Stimulated activated naive CD8-positive, alpha-beta T cell treated with anti-CD3 and anti-CD28 coated beads, Interleukin-15, Interleukin-2, amounts not matched to agents 100 U/mL and 50 U/mL, for 24 hours (primary cell): ENCODE measurements at regions not wholly inside any gene's neighbourhood (a gene's known extent, or its start where the extent isn't known, plus 50 kb on each side); places are given as distances from the start of the nearest gene placed in this dataset.

Experiments
- ATAC-seq: fragments of 150-1000 bp; cut with Tn5 transposase; one replicate; pipeline ENCODE4 v1.10.0; 2021
- DNase-seq: peaks from one replicate; pipeline ENCODE4 v3.0.0; 2021

GRCh38 chr12:65556676-65557437 is 267.4 kb upstream of the HMGA2 start:
- peak; percentile 95 for ATAC-seq

DNA sequence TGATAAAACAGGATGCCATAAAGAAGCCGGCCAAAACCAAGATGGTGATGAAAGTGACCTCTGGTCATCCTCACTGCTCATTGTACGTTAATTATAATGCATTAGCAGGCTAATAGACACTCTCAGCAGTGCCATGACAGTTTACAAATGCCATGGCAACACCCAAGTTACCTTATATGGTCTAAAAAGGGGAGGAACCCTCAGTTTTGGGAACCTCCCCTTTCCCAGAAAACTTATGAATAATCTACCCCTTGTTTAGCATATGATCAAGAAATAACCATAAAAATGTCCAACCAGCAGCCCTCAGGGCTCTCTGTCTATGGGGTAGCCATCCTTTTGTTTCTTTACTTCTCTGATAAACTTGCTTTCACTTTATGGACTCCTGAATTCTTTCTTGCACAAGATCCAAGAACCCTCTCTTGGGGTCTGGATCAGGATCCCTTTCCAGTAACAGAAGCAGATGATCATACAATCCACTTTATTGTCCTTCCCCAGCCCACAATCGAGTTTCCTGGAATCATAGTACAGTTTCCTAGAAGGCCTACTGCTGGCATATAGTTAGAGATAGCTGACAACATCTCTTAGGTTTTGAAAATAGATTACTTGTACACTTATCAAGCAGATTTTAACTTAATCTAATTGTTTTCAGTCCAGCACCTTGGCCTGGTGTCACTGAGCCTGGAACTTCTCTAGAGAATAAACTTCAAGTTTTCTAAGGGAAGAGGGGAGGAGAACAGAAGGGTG is 266.7 kb upstream of the HMGA2 start:
- ATAC-seq (no peak), DNase-seq (no peak)

More at GRCh38 chr12:65556676-65557437, 267.4 kb upstream of the HMGA2 start:
- peak; percentile 74 for DNase-seq

- no peak for DNase-seq
- no peak for ATAC-seq
Observed at GRCh38 chr12:65560286-65560685, 264.0 kb upstream of the HMGA2 start.

DNA sequence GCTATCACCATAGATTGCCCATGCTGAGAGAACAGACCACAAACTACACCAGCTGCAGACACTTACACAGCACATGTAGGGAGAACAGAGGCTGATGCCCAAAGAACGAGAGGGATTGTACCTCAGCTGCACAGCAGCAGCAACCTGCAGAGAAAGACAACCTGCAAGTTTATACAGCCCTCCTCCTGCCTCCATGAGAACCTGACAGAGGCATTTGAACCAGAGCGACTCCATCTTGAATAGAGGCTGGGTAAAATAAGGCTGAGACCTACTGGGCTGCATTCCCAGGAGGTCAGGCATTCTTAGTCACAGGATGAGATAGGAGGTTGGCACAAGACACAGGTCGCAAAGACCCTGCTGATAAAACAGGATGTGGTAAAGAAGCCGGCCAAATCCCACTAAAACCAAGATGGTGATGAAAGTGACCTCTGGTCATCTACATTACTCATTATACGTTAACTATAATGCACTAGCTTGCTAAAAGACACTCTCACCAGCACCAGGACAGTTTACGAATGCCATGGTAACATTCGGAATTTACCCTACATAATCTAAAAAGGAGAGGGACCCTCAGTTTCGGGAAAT is 262.4 kb upstream of the HMGA2 start:
- no peak for ATAC-seq

DNA sequence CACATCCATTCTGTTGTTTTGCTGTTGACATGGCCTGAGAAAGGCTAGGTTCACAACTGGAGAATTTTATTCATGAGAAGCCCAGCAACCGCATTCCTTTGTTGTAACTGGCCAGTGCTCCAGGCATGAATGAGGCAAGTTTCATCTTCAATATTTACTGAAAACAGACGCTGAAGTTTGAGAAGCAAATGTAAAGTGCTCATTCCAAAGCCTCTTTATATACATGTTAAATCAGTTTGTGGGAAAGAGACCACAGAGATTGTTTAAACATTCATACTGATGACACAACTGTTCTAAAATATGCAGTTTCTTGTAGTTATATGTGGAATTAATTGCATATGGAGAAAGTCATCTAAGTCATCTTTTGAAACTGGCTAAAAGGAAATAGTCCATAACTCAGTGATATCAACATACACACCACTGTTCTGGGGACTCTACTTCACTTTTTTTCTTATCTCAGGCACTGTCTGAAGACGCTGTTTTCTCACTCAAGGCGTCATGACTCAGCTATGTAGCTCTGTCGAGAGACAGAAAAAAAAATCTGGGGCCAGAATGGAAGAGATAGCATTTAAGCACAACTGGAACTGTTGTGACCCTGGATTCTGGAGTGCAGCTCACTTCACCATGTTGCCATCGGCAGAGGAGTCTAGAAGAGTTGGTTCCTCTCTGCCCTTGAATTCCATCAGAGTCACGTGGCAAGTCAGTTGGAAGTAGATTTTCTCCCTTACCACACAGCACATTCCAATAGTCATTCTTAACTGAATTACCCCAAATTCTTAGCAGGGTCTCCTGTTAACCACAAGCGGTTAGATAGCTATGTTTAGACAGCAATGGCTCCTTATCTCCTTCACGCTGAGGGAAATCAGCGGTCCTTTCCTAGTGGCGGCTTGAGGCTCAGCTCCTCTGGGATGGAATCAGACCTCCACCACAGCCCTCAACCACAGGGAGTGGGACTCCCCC is 258.4 kb upstream of the HMGA2 start:
- no peak for DNase-seq
- no peak for ATAC-seq

More for the DNA sequence above, 262.4 kb upstream of the HMGA2 start:
- DNase-seq: no peak

DNA sequence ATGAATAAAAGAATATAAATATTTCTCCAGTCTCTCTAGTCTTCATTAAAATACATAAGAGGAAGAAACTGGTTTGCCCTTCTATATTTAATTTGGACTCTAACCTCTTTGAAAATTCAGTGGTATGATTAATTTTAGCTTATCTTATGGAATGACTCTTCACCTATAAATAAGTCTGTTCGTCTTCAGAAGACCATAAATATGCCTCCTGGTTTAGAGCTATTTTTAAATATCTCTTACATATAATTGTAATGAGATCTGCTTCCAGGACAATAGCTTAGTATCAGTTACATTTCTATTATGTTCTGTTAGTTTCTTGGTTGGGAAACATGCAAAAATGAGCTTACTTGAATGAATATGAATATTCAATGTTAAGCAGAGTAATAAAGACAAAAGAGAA is 257.5 kb upstream of the HMGA2 start:
- no peak for DNase-seq

DNA sequence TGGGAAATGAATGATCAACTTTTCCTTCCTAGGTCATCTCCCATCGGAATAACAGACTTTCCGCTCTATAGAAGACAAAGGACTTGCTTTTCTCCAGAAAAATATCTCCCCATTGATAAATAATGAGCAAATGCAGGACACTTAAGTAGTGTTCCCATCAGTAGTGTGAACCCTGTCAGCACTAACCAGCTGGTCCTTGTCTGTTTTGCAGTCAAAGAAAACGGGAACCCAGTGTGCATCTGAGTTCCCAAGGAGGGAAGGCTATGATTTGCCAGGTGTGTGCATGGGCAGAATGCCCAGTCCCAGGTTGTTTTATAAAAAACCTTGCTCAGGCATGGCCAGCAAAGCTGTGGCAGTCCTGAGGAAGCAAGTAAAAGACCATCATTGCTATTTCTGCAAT is 256.5 kb upstream of the HMGA2 start:
- ATAC-seq (no peak), DNase-seq (no peak)

More for the DNA sequence above, 257.5 kb upstream of the HMGA2 start:
- ATAC-seq: no peak

GRCh38 chr12:65568517-65568916 is 255.8 kb upstream of the HMGA2 start:
- DNase-seq (no peak), ATAC-seq (no peak)

GRCh38 chr12:65570451-65571130 is 253.7 kb upstream of the HMGA2 start:
- no peak for DNase-seq
- ATAC-seq: no peak

DNA sequence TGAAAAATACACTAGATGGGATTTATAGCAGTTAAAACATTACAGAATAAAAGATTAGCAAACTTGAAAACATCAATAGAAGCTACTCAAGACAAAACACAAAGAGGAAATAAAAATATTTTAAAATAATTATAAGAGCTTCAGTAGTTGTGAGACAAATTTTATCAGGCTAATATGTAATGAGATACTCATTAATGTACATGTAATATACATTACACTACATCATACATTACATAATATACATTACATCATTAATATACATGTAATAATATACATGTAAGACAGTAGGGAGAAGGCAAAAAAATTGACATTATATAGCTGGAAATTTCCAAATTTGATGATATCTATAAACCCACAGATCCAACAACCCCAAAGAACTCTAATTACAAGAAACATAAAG is 249.4 kb upstream of the HMGA2 start:
- ATAC-seq: no peak
- DNase-seq: no peak

DNA sequence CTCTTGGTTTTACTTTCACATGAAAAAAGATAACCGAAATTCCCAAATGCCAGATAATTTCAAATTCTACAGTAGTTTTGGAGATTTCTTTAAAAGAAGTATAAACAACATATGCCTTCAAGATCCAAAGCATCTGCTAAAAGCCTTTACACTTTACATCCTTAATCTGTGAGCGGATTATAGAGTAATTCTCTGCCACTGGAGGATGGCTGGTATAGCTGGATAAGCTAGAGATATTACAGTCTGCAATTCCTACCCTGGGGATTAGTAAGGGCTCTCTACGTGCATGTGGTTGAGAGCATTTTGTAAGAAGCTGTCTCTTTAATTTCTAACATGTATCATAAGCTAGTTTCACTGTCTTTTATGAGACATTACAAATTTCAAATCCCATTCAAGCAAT is 240.3 kb upstream of the HMGA2 start:
- DNase-seq: no peak
- no peak for ATAC-seq

DNA sequence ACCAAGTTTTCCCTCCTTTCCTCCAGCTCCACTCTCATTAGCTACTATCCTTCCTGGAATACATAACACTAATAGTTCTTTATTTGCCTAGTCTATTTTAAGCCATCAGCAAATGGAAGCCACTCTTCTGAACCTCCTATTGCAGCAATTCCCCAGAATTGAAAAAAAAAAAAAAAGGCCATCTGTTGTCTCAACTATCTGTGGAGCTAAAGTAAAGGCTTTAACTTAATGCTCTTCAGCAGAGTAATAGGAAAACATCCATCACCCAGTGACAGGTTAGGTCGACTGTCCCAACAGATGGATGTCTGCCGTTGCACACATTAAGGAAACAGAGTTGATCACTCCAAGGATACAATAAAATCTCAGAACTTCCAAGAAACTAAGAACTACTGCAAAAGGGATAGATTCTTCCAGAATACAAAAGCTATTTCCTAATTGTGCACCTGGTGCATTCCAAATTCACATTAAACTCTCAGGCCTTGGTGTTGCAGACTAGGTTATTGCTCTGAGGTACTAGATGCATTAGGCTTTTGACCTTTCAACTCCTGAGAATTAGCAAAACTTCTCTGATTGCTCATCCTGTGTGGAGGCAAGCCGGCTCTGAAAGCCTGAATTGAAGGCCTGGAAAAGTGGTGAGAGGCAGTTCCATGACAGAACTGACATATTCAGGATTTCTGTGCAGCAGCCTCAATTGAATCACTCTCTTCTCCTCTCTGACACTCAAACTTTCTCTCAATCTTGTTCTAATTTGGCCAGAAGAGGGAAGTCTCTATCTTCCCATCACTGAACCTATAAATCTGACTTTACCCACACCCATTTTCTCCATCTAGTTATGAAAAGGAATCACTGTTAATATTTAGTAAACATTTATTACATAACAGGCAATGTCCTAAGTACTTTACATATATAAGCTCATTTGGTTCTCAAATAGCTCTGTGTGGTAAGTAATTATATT is 238.4 kb upstream of the HMGA2 start:
- no peak for ATAC-seq
- DNase-seq: no peak

DNA sequence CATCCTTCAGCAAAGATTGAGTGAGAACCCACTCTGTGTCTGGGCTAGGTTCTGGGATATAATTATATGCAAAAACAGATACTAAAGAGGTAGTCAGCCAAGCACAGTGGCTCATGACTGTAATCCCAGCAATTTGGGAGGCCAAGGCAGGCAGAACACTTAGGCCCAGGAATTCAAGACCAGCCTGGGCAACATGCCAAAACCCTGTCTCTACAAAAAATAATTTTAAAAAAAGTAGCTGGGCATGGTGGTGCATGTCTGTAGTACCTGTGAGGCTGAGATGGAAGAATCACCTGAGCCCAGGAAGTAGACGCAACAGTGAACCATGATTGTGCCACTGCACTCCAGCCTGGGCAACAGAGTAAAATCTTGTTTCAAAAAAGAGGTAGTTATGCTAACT is 237.5 kb upstream of the HMGA2 start:
- DNase-seq: no peak
- no peak for ATAC-seq

DNA sequence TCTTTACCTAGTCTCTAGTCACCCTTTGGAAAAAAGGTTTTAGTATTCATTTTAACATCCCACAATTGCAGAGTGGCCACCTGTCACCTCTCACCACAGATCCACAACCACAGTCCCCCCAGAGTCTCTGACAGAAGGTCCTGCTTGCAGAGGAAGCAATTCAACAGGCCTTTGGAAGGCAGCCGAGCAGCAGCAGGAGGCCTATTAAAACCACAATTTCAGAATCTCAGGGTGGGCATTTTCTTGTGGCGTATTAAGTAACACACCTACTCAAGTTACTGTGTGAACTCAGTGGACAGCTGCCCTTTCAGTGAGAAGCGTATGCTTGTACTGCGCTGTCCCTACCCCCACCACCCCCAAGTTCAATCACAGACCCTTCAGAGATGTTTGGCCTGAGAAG is 234.0 kb upstream of the HMGA2 start:
- ATAC-seq (no peak), DNase-seq (no peak)

- ATAC-seq (no peak), DNase-seq (no peak)
Observed at GRCh38 chr12:65592416-65592815, 231.9 kb upstream of the HMGA2 start.

DNA sequence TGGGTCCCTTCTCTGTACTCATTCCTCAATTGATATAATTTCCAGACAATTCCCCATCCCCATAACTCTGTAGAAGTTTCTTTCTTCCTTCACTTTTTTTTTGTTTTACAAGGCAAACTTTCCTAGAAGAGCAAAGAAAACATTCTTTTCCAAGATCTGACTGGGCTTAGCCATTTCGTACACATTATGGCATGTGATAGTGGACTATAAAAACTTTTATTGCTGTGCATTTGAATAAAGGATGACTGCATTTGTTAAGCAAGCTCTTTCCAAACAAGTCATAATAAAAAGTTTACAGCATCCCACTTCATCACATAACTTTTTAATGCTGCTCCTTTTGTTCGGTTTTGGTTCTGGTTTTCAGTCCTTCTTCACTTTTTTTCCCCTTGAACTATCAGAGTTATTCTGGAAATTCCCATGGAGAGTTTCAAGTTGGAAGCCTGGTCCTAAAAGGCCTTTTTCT is 231.0 kb upstream of the HMGA2 start:
- no peak for DNase-seq
- no peak for ATAC-seq

DNA sequence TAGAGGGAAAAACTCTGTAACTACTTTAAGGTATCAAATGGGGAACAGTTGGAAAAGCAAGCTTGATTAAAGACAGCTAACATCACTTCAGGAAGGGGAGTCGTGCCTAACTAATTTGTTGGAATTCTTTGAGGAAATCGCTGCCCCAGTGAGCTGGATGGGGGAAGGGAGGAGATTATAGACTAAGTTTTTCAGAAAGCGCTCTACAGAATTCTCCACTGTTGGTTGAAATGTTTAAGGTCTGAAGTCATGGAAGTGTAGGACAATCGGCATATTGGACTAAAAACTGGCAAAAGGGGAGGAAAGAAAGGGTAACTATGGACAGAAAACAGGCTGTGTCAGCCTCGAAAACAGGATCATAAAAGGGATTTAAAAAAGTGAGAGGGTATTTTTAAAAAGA is 229.9 kb upstream of the HMGA2 start:
- ATAC-seq: no peak
- DNase-seq: no peak

GRCh38 chr12:65595016-65595560 is 229.2 kb upstream of the HMGA2 start:
- no peak for DNase-seq
- ATAC-seq: no peak

DNA sequence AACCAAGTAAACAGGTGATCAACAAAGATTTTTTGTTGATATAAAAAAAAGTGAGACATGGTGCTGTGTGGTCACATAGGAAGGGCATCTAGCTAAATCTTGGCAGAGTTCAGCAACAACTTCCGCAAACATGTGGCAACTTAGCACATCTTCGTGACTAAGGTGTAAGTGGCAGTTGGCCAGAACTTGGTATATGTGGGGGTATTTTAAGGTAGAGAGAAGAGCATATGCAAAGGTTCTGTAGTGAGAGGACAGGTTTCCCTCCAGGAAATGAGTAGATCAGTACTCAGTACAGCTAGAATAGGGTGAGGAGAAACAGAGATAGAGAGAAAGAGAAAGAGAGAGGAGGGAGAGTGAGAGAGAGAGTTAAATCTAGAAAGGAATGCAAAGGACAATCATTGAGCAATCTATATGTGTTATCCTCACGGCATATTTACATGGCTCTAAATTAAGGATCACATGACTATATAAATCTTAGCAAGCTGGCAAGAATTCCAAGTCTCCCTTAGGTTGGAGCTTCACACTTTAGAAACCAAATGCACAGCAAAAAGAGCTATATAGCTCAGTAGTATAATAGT is 227.7 kb upstream of the HMGA2 start:
- DNase-seq (no peak), ATAC-seq (no peak)

GRCh38 chr12:65597527-65597926 is 226.8 kb upstream of the HMGA2 start:
- DNase-seq (no peak), ATAC-seq (no peak)
